ENCODE measurements at regions not wholly inside any gene's neighbourhood (a gene's known extent, or its start where the extent isn't known, plus 50 kb on each side); places are given as distances from the start of the nearest gene placed in this dataset.
A peak's percentile ranks its signal among the peaks of the same experiment; 100 is the strongest.
"Not testable (repeated sequence)": the region's sequence is repeated elsewhere in the genome, so short reads cannot be mapped to it uniquely, and the experiment has no call there.

- DNase-seq (ENCODE audit: low spot score), result no peak
Measured at GRCh38 chr12:34606749-34607519, 584.6 kb downstream of the ALG10 start.

GRCh38 chr12:34607520-34608195 is 585.4 kb downstream of the ALG10 start:
- no peak for DNase-seq (ENCODE audit: low spot score)

GRCh38 chr12:34613988-34614387 is 591.7 kb downstream of the ALG10 start:
- not testable (repeated sequence) for DNase-seq (ENCODE audit: low spot score)

- DNase-seq (ENCODE audit: low spot score), result peak; percentile 17
Measured at GRCh38 chr12:34625116-34625515, 602.8 kb downstream of the ALG10 start.

GRCh38 chr12:34626363-34627157 is 604.3 kb downstream of the ALG10 start:
- DNase-seq (ENCODE audit: low spot score), result no peak

Data from AG20443 (cell line).